NCI-H82 (cell line): ENCODE measurements at regions not wholly inside any gene's neighbourhood (a gene's known extent, or its start where the extent isn't known, plus 50 kb on each side); places are given as distances from the start of the nearest gene placed in this dataset.

ENCODE experiments used
- DNase-seq: peaks from one replicate; lab custom pipeline; 2025; lab: John Stamatoyannopoulos, UW

DNA sequence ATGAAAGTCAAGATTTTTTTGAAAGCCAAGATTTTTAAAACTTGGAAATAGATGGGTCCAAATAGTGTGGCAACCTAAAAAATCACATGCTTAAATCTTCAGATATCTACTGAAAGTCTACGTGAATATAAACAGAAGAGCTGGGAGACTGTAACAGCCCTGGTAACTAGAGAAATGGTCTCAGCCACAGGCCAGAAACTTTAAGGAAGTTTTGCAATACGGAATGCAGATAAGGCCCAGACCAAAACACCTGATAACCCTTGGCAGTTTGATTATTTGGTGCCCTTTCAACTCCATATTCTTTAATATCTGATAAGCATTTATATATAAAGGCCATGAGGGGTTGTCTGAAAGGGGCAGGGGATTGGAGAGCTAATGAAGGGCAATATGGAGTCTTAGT, 537.3 kb upstream of the TGFBR2 start:
- no peak for DNase-seq

- no peak for DNase-seq
Measured at GRCh38 chr3:30073040-30073439, 533.4 kb upstream of the TGFBR2 start.

DNA sequence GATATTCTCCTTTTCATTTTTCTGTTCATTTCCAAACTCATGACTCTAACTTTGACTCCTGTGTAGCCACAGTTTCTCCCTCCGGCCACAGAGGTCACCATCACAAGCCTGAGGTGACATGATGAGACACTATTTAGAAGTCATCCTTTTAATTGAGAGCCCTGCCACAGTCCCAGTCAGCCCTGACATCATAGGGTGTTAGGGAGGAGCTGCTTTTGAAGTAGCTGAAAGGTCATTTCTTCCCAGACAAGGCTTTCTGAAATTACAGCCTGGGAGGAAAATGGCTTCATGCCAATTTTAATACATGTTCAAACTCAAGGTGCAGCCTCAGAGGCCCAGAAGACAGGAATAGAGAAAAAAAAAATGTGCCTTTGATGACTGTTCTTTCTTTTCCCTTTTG, 532.8 kb upstream of the TGFBR2 start:
- no peak for DNase-seq

GRCh38 chr3:30075514-30075913, 530.9 kb upstream of the TGFBR2 start:
- no peak for DNase-seq

DNA sequence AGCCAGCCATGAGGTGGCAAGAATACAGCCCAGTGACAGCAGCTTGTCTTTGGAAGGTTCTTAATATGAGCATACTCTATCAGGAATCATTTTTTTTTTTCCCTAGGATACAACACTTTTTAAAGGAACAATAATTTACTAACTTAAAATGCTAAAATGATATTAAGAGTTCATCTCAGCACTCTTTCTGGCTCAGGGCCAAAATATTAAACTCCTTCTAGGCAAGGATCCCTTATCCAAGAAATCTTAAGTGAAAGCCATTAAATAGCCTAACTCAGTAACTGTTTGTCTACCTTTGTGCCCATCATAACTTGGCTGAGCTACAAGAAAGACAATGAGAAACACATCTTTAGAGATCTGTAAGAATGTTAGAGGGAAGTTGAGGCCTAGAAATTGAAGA, 529.5 kb upstream of the TGFBR2 start:
- DNase-seq, result no peak

- no peak for DNase-seq
Measured at GRCh38 chr3:30077746-30078145, 528.7 kb upstream of the TGFBR2 start.

DNA sequence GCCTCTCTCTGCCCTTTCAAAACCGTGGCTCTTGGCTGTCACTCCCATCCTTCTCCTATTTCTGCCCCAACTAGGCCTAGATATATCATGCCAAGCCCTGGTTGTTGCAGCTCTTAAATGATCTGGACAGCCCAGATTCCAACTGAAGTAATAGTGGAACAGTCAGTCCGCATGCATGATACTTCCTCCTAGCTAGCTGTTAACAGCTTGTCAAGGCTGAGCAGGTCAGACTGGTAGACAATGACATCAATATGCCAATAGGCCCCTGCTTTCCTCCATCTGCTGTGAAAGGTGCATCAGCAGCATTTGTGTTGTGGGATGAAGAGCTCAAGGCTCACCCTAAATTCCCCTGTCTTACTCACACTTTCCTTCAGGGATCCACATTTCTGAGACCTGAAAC, 527.7 kb upstream of the TGFBR2 start:
- DNase-seq, result no peak

GRCh38 chr3:30081904-30082303, 524.5 kb upstream of the TGFBR2 start:
- no peak for DNase-seq

DNA sequence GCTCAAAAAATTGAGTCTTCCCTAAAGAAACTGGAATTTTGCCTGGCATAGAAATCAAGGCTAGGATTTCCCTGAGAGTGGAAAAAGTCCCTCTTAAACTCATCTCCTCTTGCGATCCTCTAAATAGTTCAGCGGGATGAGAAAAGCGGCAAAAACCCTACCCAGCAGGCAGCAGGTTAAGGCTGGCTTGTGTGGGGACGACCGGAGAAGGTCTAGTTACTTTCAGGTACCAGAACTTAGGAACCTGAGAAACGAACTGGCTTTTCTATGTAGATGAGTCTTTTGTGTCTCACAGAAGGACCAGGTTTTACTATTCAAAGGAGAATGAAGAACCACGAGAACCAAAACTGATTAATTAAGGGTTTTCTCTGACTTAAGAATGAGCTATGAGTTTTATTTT, 523.7 kb upstream of the TGFBR2 start:
- DNase-seq, result no peak

DNA sequence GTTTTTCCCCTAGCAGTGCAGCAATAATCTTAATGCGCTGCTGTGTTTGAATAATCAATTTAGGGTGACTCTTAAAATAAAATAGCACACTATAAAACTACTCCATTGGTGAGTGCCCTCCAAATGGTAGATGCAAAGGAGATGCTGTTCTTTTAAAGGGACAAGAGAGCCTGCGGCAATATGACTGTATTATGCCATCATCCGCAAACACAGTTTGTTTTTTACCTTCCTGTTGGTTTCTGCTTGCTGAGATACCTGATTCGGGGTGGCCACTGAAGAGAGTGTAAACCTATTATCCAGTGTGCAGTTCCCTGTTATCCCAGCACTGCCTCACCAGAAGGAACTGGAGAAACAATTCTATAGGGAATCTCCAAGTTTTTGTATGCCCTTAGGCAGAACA, 523.1 kb upstream of the TGFBR2 start:
- DNase-seq, result no peak

DNA sequence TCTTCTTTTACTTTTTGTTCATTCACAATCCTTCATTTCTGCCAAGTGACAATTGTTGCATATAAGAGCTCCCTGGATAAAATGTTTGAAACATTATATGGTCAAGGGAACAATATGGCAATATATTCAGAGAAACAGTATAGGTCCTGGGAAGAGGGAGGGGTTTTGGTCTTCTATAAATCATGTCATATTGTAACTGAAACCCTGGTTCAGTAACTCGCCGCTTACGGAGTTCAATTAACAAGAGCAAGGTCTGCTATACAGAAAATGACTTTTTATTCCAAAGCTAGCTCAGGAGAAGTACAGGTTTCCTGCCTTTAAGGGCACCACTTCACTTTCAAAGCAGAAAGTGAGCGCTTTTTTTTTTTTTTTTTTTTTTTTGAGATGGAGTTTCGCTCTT, 522.1 kb upstream of the TGFBR2 start:
- no peak for DNase-seq

- DNase-seq, result no peak
Measured at GRCh38 chr3:30084971-30085403, 521.4 kb upstream of the TGFBR2 start.

- DNase-seq, result no peak
Measured at GRCh38 chr3:30085486-30085885, 520.9 kb upstream of the TGFBR2 start.

DNA sequence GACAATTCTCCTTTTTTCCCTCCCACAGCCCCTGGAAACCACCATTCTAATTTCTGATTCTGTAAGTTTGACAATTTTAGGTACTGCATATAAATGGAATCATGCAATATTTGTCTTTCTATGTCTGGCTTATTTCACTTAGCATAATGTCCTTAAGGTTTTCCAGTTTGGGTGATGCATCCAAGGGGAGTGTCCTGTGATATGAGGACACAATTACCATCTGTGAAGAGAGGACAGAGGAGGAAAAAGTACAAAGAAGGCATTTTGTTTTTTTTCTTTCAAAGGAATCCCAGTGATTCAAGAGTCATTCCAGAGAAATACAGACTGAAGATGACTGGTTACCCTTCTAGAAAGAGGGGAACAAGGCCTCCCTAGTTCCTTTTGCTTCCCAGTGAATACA, 514.7 kb upstream of the TGFBR2 start:
- no peak for DNase-seq

GRCh38 chr3:30097022-30097650, 509.3 kb upstream of the TGFBR2 start:
- DNase-seq, result no peak

- DNase-seq, result no peak
Measured at GRCh38 chr3:30098243-30098642, 508.2 kb upstream of the TGFBR2 start.

DNA sequence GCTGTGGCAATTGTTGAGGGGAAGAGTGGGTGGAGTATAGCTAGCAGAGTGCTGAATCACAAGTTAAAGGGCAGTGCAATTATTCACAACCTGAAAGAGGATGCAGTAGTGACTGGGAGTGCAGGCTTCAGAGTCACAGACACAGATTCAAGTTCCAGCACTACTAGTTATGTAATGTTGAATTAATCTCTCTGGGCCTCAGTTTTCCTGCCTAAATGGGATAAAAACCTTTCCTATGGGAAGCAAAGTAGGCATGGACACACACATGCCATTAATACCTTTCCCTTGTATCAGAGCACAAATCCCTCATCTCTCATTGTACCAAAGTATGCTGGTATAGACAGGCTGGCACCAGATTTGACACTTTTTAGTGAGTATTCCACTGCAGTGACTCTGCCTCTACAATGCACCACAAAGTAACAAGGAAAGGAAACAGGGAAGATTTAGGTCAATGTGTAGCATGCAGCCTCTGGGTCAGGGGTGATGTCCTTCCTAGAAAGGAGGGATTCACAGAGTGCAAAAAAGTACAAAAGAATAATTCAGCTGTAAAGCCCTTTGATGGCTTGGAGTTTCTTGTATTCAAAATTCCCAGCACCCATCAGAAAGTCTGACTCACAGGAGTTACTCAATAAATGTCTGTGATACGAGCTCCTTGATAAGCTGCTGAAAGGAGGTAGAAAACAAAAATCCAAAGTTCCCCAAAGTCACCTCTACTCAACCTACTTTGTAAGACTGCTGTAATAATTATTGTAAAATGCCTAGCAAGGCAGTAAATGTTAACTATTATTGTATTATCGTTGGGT, 507.5 kb upstream of the TGFBR2 start:
- DNase-seq, result no peak

DNA sequence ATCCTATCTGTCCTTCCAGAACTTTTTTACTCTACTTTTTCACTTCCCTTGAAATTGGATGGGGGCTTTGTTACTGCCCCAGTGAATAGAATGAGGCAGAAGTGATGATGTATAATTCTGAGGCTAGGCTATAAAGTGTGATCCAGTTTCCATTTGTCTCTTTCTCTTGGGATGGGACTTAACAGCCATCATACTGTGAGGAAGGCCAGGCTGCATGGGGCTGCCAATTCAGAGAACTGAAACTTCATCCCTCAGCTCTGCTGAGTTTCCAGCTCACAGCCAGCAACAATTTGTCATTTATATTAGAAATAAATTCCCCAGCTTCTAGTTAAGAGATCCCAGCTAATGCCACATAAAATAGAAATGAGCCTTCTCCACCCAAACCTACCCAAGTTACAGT, 504.0 kb upstream of the TGFBR2 start:
- DNase-seq, result no peak

DNA sequence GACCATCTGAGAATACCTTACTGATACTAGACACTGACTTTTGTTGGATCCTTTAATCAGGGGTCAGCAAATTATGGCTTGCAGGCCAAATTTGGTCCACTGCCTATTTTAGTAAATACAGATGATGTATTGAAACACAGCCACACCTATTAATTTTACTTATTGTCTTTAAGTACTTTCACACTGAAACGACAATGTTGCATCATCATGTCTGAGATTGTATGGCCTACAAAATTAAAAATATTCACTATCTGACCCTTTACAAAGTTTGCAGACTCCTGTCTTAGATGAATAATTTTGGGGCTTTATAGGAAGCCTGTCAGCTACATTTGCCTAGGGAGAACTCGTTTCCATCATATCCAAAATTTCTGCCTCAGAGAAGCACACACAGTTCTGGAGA, 503.2 kb upstream of the TGFBR2 start:
- no peak for DNase-seq

DNA sequence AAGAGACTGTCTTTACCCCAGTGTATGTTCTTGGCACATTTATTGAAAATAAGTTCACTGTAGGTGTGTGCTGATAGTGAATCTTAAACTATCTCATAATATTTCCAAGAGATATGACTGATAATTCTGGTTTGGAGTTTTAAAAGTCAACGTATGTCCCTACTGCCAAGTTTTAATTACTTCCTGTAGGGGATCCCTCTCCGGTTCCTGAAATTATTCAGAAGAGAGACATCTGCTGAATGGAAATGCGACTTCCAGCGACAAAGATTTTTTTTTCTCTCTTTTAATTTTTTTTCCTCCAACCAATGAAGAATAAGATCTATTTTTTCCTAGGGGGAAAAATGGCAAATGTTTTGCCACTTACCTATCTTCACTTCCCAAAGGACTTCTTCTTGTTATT, 498.9 kb upstream of the TGFBR2 start:
- no peak for DNase-seq

DNA sequence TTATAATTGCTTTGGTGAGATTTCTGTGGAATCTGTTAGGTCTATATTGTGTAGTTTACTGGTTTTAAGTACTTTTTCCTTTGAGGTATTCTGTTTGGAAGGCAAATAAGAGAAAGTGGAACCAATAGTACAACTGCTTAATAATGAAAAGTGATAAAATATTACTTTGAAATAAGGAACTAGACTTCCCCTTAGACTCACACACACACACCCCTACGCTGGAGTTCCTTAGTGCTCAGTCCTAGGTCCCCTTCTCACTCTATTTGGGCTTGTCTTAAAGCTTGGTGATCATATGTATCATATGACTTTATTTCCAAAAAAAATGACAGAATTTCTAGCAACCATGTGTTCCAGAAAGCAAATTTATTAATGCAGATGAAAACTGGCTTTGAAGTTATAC, 494.0 kb upstream of the TGFBR2 start:
- DNase-seq, result no peak

GRCh38 chr3:30112902-30113484, 493.4 kb upstream of the TGFBR2 start:
- DNase-seq, result peak; percentile 17

- no peak for DNase-seq
Measured at GRCh38 chr3:30113906-30114305, 492.5 kb upstream of the TGFBR2 start.

DNA sequence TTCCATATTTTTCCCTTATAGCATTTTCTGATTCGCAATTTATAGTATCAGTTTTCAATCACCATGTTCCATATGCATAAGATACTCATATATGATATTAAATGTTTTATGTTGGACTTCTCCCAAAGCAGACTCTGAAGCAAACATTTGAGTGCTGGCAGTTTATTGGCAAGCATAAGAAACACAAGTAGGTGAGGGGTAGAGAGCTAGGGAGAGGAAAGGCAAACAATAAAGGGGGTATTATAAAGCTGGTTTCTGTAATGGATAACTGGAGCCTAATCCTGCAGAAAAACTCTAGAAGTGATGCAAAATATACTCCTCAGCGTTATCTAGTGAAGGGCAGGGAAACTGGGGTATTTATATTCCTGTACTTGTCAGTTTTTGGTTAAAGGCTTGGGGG, 491.5 kb upstream of the TGFBR2 start:
- no peak for DNase-seq
